Activated CD8-positive, alpha-beta memory T cell treated with anti-CD3 and anti-CD28 coated beads, Interleukin-2, amount 10 ng/mL, durations not matched to agents 7 days and 5 days (primary cell): ENCODE measurements at regions not wholly inside any gene's neighbourhood (a gene's known extent, or its start where the extent isn't known, plus 50 kb on each side); places are given as distances from the start of the nearest gene placed in this dataset.

Experiments used
- ATAC-seq: fragments of 150-1000 bp; cut with Tn5 transposase; one replicate; pipeline ENCODE4 v1.10.0; 2021; ENCODE audit warnings: moderate library complexity
- CTCF ChIA-PET: fragments of 350-600 bp; sonication (Branson Sonifier 250); formaldehyde crosslinking; loops from one replicate; lab custom pipeline; 2021; ENCODE audit warnings: antibody characterized with exemption; lab: Charles Lee
- DNase-seq: peaks from one replicate; pipeline ENCODE4 v3.0.0-alpha.2; 2020
- H3K27ac Mint-ChIP-seq: one replicate; pipeline ENCODE4 v1.8.0; 2021; ENCODE audit warnings: mild to moderate bottlenecking, mixed read lengths
- H3K27me3 Mint-ChIP-seq: one replicate; pipeline ENCODE4 v1.8.0; 2021; ENCODE audit warnings: mixed read lengths
- H3K36me3 Mint-ChIP-seq: one replicate; pipeline ENCODE4 v1.8.0; 2021; ENCODE audit warnings: mild to moderate bottlenecking, mixed read lengths
- H3K4me1 Mint-ChIP-seq: one replicate; pipeline ENCODE4 v1.8.0; 2021; ENCODE audit warnings: mixed read lengths
- H3K4me3 Mint-ChIP-seq: one replicate; pipeline ENCODE4 v1.8.0; 2021; ENCODE audit warnings: mild to moderate bottlenecking, moderate library complexity, mixed read lengths
- H3K9me3 Mint-ChIP-seq: one replicate; pipeline ENCODE4 v1.8.0; 2022; ENCODE audit warnings: low read depth, mixed read lengths

DNA sequence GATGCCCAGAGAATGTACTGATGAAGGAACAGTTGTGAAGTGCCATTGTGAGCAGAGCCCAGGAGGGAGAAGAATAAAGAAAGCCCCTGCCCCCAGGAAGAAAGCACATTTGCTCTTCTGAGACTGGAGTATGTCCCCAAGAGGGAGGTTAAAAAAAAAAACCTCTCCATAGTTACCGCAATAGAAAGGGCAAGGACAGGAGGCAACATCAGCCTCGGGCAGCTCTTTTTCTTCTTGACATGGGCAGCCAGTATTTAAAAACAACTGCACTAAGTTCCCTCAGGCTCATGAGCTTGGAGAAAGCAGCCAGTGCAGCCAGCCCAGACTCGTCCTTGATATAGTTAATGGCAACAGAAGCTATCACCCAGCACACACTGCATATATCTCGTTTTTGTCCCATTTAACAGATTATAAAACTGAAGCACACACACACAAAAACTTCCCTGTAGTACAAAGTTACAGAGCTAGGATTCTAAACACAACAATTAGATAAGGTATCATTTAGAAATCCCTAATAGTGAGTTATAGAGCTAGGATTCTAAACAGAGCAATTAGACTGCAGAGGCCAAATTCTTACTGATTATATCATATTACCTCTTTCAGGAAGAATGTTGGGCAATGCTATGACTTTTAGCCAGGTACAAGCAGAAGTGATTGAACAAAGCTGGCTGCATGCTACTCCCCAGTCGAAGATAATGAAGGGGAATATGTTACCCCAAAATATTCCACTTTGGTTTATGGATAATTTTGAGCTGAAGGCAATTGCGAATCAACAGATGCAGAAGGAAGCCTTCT, 823.5 kb downstream of the GRID1 start:
- Mint-ChIP-seq H3K27ac (no peak overlapping the region), H3K27me3 (peaks cover 5% of the 10 kb centered on the region), H3K36me3 (no peaks in the 10 kb centered on the region), H3K4me1 (no peaks in the 10 kb centered on the region), H3K9me3 (no peaks in the 10 kb centered on the region), H3K4me3 (no peak overlapping the region)
- DNase-seq = no peak
- no peak for ATAC-seq
- CTCF ChIA-PET = interaction anchor here (1.0 kb wide), 1 partner anchor 11 kb away, joined by 3 read pairs; no protein-coding TSS in a partner anchor

DNA sequence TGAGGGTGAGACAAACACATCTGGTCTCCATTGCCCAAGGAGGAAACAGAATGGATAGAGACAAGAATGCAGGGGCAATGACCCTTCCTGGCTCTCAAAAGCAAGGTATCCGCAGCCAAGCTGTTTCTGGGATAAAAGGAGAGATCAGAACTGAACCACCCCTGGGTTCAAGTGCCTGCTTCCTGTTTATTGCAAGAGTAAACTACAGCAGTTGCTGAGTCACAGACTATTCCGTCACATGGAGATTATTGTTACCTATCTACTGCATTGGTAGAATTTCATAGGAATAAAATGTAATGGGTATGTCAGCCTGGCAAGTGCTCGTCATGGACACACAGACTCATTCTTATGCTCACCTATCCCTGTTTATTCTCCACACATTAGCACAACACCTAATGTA, 821.6 kb downstream of the GRID1 start:
- no peaks in the 10 kb centered on the region for H3K4me1 Mint-ChIP-seq
- no peaks in the 10 kb centered on the region for H3K9me3 Mint-ChIP-seq
- no peak overlapping the region for H3K4me3 Mint-ChIP-seq
- no peak for DNase-seq
- peaks cover 8% of the 10 kb centered on the region for H3K27me3 Mint-ChIP-seq
- H3K36me3 Mint-ChIP-seq = no peaks in the 10 kb centered on the region
- ATAC-seq = no peak
- no peak overlapping the region for H3K27ac Mint-ChIP-seq
- CTCF ChIA-PET = no interaction called here

DNA sequence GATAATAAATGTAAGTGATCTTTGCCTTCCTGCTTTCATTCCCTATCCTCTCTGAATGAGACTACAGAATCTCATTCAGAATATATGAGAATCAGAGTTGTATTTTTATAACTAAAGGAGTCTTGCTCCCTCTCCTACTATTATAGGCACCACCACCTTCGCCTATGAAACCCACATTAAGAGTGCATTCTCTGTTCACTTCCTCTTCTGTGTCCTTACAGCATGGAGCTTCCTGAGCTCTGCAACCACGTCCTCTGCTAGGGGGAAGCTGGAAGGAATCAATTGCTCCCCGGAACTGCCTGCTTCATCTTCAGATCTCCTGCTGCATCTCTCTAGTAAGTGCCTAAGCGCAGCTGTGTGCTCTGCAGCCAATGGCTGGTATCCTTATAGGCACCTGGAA, 820.7 kb downstream of the GRID1 start:
- ATAC-seq (no peak), DNase-seq (no peak)
- no peaks in the 10 kb centered on the region for H3K9me3 Mint-ChIP-seq
- no peaks in the 10 kb centered on the region for H3K36me3 Mint-ChIP-seq
- no peaks in the 10 kb centered on the region for H3K4me1 Mint-ChIP-seq
- CTCF ChIA-PET = no interaction called here
- H3K27ac Mint-ChIP-seq = no peak overlapping the region
- peaks cover 8% of the 10 kb centered on the region for H3K27me3 Mint-ChIP-seq
- H3K4me3 Mint-ChIP-seq = no peak overlapping the region

DNA sequence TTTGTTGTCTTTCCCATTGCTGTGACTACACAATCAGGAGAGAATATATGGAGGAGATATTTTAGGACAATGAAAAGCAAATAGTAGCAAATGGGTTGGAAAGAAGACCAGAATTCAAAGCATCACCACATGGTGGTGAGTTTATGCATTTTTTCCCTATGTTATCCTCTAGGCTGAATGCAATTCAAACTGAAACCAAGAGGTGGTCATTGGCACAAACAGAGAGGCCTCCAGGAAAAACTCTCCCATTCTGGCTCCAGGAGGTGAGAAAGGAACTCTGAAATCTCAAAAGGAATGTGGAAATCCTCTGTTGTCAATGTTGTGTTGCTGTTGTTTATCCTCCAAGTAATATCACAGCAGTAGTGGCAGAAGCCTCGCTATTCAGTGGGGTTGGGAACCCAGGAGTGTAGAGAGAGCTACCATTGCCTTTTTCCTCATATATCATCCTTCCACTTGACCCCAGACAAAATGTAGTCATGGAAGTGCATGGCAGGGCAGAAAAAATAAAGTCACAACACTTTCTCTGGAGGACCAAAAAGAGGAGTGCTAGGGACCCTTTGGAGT, 819.1 kb downstream of the GRID1 start:
- Mint-ChIP-seq H3K4me1 (no peaks in the 10 kb centered on the region), H3K9me3 (no peaks in the 10 kb centered on the region), H3K36me3 (no peaks in the 10 kb centered on the region), H3K27ac (no peak overlapping the region), H3K27me3 (peaks cover 9% of the 10 kb centered on the region), H3K4me3 (no peak overlapping the region)
- no peak for DNase-seq
- CTCF ChIA-PET = no interaction called here
- ATAC-seq = no peak

DNA sequence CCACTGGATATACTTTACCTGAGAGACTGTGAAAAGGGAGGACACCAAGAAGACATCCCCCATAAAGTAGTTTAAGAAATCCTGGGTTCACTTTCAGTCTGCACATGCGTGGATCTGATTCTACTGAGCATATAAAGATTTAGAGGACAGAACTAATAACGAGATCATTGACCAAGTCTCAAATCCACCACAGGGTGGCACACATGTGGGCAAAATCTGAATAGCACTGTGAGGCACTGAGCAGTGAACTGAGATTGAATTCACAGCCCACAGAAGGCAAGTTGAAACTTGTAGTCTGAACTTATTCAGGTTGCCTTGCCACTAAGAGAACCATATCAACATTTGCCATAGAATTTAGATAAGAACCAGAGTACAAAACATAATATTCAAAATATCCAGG, 818.6 kb downstream of the GRID1 start:
- CTCF ChIA-PET = no interaction called here
- no peaks in the 10 kb centered on the region for H3K36me3 Mint-ChIP-seq
- peaks cover 11% of the 10 kb centered on the region for H3K27me3 Mint-ChIP-seq
- no peaks in the 10 kb centered on the region for H3K4me1 Mint-ChIP-seq
- H3K4me3 Mint-ChIP-seq = no peak overlapping the region
- no peak overlapping the region for H3K27ac Mint-ChIP-seq
- ATAC-seq (no peak), DNase-seq (no peak)
- H3K9me3 Mint-ChIP-seq = no peaks in the 10 kb centered on the region
